ENCODE measurements at regions not wholly inside any gene's neighbourhood (a gene's known extent, or its start where the extent isn't known, plus 50 kb on each side); places are given as distances from the start of the nearest gene placed in this dataset.

DNA sequence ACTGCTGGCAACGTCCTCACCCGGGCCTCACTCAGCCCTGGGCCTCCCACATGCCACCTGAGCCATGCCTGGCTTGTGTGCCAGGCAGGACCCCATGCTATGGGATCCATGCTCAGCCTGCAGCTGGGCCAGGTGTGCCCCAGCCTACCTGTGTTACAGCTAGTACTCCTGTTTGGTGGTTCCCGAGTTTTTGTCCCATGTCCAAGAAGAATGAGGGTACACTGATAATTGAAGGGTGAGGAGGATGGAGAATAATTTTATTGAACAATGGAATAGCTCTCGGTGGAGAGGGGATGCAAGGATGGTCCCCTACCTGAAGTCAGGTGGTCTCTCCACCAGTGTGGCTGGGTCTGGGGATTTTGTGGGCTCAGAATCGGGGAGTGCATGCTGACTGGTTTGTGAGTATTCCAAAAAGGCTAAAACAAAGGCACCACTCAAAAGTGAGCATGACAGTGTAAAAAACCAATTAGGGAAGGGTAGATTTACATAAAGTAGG lies 137.9 kb downstream of the TNFSF18 start (continued):
- no peak for TF ChIP-seq GTF2I (CRISPR knock-in tag; conservative IDR thresholded peaks at IDR 0.05)

DNA sequence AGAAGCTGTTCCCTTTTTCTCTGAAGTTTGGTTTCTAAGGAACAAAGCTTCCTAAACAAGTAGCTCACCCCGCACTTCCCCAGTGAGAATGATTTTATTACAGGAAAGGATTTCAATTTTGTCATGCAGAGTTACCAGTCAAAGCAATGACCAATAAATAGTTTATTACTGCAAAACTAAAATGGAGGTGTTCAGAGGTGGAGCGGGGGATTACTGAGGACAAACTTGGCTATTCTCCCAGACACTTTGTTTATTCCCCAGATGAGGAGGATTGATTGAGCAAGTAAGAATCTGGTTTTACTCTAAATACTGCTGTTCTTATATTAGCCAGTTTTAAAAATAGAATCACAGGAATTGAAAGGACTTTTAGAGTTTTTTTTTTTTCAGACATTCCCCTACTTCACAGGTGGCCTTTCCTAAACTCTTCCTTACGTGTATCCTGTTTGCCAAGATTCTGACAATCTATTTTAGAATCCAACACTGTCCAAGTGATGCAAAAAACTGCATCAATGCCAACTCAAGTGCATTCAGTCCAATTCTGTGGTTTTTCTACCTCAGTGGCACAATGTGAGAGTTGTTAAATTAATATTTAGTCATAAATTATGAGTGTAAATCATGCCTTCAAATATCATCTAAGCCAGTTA lies 136.1 kb downstream of the TNFSF18 start:
- H3K36me3 Mint-ChIP-seq = peaks cover 14% of the 10 kb centered on the region
- TF ChIP-seq, protein P1, sequence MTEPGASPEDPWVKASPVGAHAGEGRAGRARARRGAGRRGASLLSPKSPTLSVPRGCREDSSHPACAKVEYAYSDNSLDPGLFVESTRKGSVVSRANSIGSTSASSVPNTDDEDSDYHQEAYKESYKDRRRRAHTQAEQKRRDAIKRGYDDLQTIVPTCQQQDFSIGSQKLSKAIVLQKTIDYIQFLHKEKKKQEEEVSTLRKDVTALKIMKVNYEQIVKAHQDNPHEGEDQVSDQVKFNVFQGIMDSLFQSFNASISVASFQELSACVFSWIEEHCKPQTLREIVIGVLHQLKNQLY (CRISPR knock-in tag; IDR thresholded peaks at IDR 0.05) = no peak
- TF ChIP-seq NR1H2 (CRISPR knock-in tag; IDR thresholded peaks at IDR 0.05) = no peak
- DNase-seq (ENCODE audit: low spot score) = no peak
- H3K4me3 Mint-ChIP-seq = no peak overlapping the region
- H3K27ac Mint-ChIP-seq = no peak overlapping the region
- no peaks in the 10 kb centered on the region; the same call in none of the 2 replicates for H3K27me3 Mint-ChIP-seq (ENCODE audit: low read depth)
- POLR2A ChIA-PET = interaction anchor here (0.6 kb wide), 1 partner anchor 126 kb away, joined by 3 read pairs; no protein-coding TSS in a partner anchor
- CTCF ChIA-PET = interaction anchor here (0.5 kb wide), 1 partner anchor 19 kb away, joined by 3 read pairs; no protein-coding TSS in a partner anchor
- H3K9me3 Mint-ChIP-seq = peaks cover 34% of the 10 kb centered on the region
- H3K4me1 Mint-ChIP-seq = 0 out of 2 replicates have a peak, but pooled peaks cover 2% of the 10 kb centered on the region
- ATAC-seq = no peak

DNA sequence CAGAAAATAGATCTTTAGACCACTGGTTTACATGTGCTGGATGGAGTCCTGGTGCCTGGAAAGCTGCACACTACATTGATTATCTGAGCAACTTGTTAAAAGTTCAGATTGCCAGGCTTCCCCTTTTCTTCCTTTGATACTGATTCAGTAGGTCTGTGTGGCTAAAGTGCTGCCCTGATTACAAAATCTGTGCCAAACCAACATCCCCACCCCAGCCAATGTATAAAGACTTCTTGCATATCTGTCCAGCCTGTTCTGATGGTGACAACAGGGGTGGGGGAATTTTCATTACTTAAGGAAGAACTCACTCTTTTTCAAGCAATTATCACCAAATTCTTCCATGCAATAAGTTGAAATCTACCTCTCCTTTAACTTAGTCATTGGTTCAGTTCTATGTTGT lies 135.5 kb downstream of the TNFSF18 start:
- Mint-ChIP-seq H3K9me3 (peaks cover 34% of the 10 kb centered on the region), H3K4me3 (no peak overlapping the region), H3K27ac (no peak overlapping the region), H3K4me1 (0 out of 2 replicates have a peak, but pooled peaks cover 2% of the 10 kb centered on the region), H3K27me3 (ENCODE audit: low read depth) (no peaks in the 10 kb centered on the region; the same call in none of the 2 replicates), H3K36me3 (peaks cover 14% of the 10 kb centered on the region)
- ATAC-seq (no peak), DNase-seq (ENCODE audit: low spot score) (no peak)
- CTCF ChIA-PET = no interaction called here
- POLR2A ChIA-PET = no interaction called here
- TF ChIP-seq TEAD1 (CRISPR knock-in tag; IDR thresholded peaks at IDR 0.05) (no peak), ZNF423 (CRISPR knock-in tag; IDR thresholded peaks at IDR 0.05) (no peak), FOXP1 (CRISPR knock-in tag; IDR thresholded peaks at IDR 0.05; ENCODE audit: borderline replicate concordance) (no peak), NFATC4 (CRISPR knock-in tag; IDR thresholded peaks at IDR 0.05) (no peak), OVOL2 (CRISPR knock-in tag; IDR thresholded peaks at IDR 0.05; ENCODE audit: borderline replicate concordance) (no peak), JUN (CRISPR knock-in tag; IDR thresholded peaks at IDR 0.05) (no peak), NR3C1 (CRISPR knock-in tag; conservative IDR thresholded peaks at IDR 0.05; ENCODE audit: low read depth) (no peak), CREM (CRISPR knock-in tag; IDR thresholded peaks at IDR 0.05) (no peak), SMAD3 (CRISPR knock-in tag; IDR thresholded peaks at IDR 0.05; ENCODE audit: borderline replicate concordance) (no peak), KAT7 (CRISPR knock-in tag; IDR thresholded peaks at IDR 0.05; ENCODE audit: borderline replicate concordance) (no peak), ZNF138 (CRISPR knock-in tag; conservative IDR thresholded peaks at IDR 0.05) (no peak)
- TF ChIP-seq, protein P2, sequence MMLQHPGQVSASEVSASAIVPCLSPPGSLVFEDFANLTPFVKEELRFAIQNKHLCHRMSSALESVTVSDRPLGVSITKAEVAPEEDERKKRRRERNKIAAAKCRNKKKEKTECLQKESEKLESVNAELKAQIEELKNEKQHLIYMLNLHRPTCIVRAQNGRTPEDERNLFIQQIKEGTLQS (CRISPR knock-in tag; conservative IDR thresholded peaks at IDR 0.05) = no peak
- TF ChIP-seq, protein P3, sequence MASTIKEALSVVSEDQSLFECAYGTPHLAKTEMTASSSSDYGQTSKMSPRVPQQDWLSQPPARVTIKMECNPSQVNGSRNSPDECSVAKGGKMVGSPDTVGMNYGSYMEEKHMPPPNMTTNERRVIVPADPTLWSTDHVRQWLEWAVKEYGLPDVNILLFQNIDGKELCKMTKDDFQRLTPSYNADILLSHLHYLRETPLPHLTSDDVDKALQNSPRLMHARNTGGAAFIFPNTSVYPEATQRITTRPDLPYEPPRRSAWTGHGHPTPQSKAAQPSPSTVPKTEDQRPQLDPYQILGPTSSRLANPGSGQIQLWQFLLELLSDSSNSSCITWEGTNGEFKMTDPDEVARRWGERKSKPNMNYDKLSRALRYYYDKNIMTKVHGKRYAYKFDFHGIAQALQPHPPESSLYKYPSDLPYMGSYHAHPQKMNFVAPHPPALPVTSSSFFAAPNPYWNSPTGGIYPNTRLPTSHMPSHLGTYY (CRISPR knock-in tag; IDR thresholded peaks at IDR 0.05) = no peak
- TF ChIP-seq, protein P4, sequence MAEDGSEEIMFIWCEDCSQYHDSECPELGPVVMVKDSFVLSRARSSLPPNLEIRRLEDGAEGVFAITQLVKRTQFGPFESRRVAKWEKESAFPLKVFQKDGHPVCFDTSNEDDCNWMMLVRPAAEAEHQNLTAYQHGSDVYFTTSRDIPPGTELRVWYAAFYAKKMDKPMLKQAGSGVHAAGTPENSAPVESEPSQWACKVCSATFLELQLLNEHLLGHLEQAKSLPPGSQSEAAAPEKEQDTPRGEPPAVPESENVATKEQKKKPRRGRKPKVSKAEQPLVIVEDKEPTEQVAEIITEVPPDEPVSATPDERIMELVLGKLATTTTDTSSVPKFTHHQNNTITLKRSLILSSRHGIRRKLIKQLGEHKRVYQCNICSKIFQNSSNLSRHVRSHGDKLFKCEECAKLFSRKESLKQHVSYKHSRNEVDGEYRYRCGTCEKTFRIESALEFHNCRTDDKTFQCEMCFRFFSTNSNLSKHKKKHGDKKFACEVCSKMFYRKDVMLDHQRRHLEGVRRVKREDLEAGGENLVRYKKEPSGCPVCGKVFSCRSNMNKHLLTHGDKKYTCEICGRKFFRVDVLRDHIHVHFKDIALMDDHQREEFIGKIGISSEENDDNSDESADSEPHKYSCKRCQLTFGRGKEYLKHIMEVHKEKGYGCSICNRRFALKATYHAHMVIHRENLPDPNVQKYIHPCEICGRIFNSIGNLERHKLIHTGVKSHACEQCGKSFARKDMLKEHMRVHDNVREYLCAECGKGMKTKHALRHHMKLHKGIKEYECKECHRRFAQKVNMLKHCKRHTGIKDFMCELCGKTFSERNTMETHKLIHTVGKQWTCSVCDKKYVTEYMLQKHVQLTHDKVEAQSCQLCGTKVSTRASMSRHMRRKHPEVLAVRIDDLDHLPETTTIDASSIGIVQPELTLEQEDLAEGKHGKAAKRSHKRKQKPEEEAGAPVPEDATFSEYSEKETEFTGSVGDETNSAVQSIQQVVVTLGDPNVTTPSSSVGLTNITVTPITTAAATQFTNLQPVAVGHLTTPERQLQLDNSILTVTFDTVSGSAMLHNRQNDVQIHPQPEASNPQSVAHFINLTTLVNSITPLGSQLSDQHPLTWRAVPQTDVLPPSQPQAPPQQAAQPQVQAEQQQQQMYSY (CRISPR knock-in tag; IDR thresholded peaks at IDR 0.05) = no peak
- TF ChIP-seq, protein P5, sequence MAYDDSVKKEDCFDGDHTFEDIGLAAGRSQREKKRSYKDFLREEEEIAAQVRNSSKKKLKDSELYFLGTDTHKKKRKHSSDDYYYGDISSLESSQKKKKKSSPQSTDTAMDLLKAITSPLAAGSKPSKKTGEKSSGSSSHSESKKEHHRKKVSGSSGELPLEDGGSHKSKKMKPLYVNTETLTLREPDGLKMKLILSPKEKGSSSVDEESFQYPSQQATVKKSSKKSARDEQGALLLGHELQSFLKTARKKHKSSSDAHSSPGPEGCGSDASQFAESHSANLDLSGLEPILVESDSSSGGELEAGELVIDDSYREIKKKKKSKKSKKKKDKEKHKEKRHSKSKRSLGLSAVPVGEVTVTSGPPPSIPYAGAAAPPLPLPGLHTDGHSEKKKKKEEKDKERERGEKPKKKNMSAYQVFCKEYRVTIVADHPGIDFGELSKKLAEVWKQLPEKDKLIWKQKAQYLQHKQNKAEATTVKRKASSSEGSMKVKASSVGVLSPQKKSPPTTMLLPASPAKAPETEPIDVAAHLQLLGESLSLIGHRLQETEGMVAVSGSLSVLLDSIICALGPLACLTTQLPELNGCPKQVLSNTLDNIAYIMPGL (CRISPR knock-in tag; IDR thresholded peaks at IDR 0.05) = no peak
- TF ChIP-seq, protein P6, sequence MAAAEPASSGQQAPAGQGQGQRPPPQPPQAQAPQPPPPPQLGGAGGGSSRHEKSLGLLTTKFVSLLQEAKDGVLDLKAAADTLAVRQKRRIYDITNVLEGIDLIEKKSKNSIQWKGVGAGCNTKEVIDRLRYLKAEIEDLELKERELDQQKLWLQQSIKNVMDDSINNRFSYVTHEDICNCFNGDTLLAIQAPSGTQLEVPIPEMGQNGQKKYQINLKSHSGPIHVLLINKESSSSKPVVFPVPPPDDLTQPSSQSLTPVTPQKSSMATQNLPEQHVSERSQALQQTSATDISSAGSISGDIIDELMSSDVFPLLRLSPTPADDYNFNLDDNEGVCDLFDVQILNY (CRISPR knock-in tag; IDR thresholded peaks at IDR 0.05) = no peak
- TF ChIP-seq, protein P7, sequence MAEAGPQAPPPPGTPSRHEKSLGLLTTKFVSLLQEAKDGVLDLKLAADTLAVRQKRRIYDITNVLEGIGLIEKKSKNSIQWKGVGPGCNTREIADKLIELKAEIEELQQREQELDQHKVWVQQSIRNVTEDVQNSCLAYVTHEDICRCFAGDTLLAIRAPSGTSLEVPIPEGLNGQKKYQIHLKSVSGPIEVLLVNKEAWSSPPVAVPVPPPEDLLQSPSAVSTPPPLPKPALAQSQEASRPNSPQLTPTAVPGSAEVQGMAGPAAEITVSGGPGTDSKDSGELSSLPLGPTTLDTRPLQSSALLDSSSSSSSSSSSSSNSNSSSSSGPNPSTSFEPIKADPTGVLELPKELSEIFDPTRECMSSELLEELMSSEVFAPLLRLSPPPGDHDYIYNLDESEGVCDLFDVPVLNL (CRISPR knock-in tag; IDR thresholded peaks at IDR 0.05; ENCODE audit: borderline replicate concordance, low read depth) = no peak
